ENCODE measurements at regions not wholly inside any gene's neighbourhood (a gene's known extent, or its start where the extent isn't known, plus 50 kb on each side); places are given as distances from the start of the nearest gene placed in this dataset.

DNA sequence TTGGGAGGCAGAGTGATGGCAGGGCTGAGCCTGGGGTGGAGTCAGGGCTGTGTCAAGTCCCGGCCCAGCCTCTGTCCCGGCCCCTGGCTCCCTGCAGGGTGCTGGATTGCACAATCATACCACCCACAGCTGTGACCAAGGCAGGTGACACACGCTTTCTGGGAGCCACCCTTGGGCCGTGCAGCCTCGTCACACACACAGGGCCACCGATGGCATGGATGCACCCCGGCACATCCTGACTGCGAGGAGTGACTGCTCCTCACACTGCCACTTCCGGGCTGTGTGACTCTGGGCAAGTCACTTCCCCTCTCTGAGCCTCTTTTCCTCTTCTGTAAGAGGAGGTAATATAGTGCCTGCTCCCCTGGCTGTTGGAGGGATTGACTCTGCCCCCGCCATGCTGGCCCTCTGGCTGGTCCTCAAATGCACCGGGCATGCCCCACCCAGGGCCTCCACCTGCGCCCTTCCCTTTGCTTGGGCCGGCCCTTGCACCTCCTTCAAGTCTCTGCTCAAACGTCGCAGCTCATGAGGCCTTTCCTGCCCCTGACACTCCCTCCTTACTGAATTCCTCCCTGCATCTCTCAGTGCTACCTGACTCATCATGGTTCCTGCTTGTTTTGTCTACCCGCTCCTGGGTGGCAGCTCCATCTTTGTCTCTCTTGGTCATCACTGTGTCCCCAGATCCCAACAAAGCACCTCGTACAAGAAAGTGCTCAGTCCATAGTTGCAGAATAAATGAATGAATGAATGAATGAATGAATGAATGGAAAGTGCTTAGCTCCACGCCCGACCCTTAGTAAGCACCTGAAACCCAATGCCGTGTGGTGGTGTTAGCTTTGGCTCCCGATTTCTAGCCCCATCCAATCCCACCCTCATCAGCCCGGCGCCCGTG, 93.5 kb downstream of the CEBPB start:
- Histone ChIP-seq H3K27ac (ENCODE audit: low read depth, low read length) (no peak overlapping the region), H3K36me3 (ENCODE audit: control insufficient read depth in 2 of 3, insufficient read depth in 3 of 3, low read length in 3 of 3) (no peaks in the 10 kb centered on the region), H3K4me1 (ENCODE audit: control insufficient read depth in 2 of 2, insufficient read depth in 2 of 2, low read length in 2 of 2) (no peaks in the 10 kb centered on the region), H3K9me3 (ENCODE audit: control insufficient read depth in 2 of 3, low read length in 3 of 3) (no peaks in the 10 kb centered on the region), H3K4me3 (ENCODE audit: low read length) (no peak overlapping the region), H3K27me3 (ENCODE audit: control insufficient read depth in 2 of 2, insufficient read depth in 2 of 2, low read length in 2 of 2) (no peaks in the 10 kb centered on the region)
- peak; percentile 88 for ATAC-seq
- Mint-ChIP-seq H3K9me3 (no peaks in the 10 kb centered on the region), H3K4me1 (peaks cover 0 to 17% (median 0%) of the 10 kb centered on the region in 7 donors), H3K36me3 (no peaks in the 10 kb centered on the region), H3K27me3 (peaks cover 0 to 14% (median 4%) of the 10 kb centered on the region in 5 donors), H3K27ac (no peak overlapping the region), H3K4me3 (no peak overlapping the region)
- POLR2A ChIA-PET, result no interaction called here
- CTCF ChIA-PET, result no interaction called here
- intact Hi-C loops (cut with micrococcal nuclease), result no loop called here
- no peak for DNase-seq

DNA sequence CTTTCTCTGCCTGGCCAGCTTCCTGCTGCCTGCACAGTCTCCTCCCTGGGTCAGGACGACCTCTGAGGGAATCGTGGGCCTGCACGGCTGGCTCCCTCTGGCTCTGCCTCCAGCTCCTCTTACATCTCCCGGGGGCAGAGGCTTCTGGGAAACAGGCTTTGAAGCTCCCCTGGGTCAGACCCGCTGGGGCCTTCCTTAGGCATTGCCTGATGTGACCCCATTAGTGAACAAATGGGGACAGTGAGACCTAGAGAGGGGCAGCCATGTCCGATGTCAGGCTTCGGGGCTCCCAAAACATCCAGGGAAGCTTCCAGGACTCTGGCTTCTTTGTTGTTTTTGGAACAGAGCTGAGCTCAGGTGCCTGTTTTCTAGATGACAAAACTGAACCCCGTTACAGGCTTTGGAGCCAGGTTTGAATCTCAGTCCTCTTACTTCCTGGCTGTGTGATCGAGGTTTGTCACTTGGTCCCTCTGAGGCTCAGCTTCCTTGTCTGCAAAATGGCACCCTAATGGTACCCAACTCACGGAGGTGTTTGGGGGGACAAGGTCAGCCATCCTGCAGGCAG, 94.3 kb downstream of the CEBPB start:
- CTCF ChIA-PET, result interaction anchor here (0.7 kb wide), 1 partner anchor 13 kb away, joined by 3 read pairs; no protein-coding TSS in a partner anchor
- H3K4me1 Mint-ChIP-seq, result peaks cover 0 to 17% (median 0%) of the 10 kb centered on the region in 7 donors
- peaks cover 0 to 10% (median 4%) of the 10 kb centered on the region in 5 donors for H3K27me3 Mint-ChIP-seq
- Histone ChIP-seq H3K36me3 (ENCODE audit: control insufficient read depth in 2 of 3, insufficient read depth in 3 of 3, low read length in 3 of 3) (no peaks in the 10 kb centered on the region), H3K27me3 (ENCODE audit: control insufficient read depth in 2 of 2, insufficient read depth in 2 of 2, low read length in 2 of 2) (no peaks in the 10 kb centered on the region), H3K4me3 (ENCODE audit: low read length) (no peak overlapping the region), H3K27ac (ENCODE audit: low read depth, low read length) (no peak overlapping the region), H3K9me3 (ENCODE audit: control insufficient read depth in 2 of 3, low read length in 3 of 3) (no peaks in the 10 kb centered on the region), H3K4me1 (ENCODE audit: control insufficient read depth in 2 of 2, insufficient read depth in 2 of 2, low read length in 2 of 2) (no peaks in the 10 kb centered on the region)
- peak overlapping the region in 1 of 9 donors; percentile 60 for H3K27ac Mint-ChIP-seq
- H3K36me3 Mint-ChIP-seq, result no peaks in the 10 kb centered on the region
- H3K4me3 Mint-ChIP-seq, result no peak overlapping the region
- POLR2A ChIA-PET, result no interaction called here
- H3K9me3 Mint-ChIP-seq, result no peaks in the 10 kb centered on the region
- DNase-seq (no peak), ATAC-seq (no peak)
- intact Hi-C loops (cut with micrococcal nuclease), result no loop called here

- ChIA-PET CTCF (interaction anchor here (0.7 kb wide), 1 partner anchor 13 kb away, joined by 3 read pairs; no protein-coding TSS in a partner anchor), POLR2A (no interaction called here)
- H3K4me3 ChIP-seq (ENCODE audit: low read length), result no peak overlapping the region
- H3K4me1 Mint-ChIP-seq, result peaks cover 0 to 17% (median 0%) of the 10 kb centered on the region in 7 donors
- peak overlapping the region in 1 of 9 donors; percentile 80 for H3K27ac Mint-ChIP-seq
- H3K36me3 ChIP-seq (ENCODE audit: control insufficient read depth in 2 of 3, insufficient read depth in 3 of 3, low read length in 3 of 3), result no peaks in the 10 kb centered on the region
- DNase-seq (peak in 1 of 9 donors; percentile 48), ATAC-seq (no peak)
- H3K27ac ChIP-seq (ENCODE audit: low read depth, low read length), result no peak overlapping the region
- no peaks in the 10 kb centered on the region for H3K36me3 Mint-ChIP-seq
- no peaks in the 10 kb centered on the region for H3K9me3 Mint-ChIP-seq
- peak overlapping the region in 1 of 10 donors; percentile 39 for H3K4me3 Mint-ChIP-seq
- H3K9me3 ChIP-seq (ENCODE audit: control insufficient read depth in 2 of 3, low read length in 3 of 3), result no peaks in the 10 kb centered on the region
- no peaks in the 10 kb centered on the region for H3K27me3 ChIP-seq (ENCODE audit: control insufficient read depth in 2 of 2, insufficient read depth in 2 of 2, low read length in 2 of 2)
- intact Hi-C loops (cut with micrococcal nuclease), result no loop called here
- H3K4me1 ChIP-seq (ENCODE audit: control insufficient read depth in 2 of 2, insufficient read depth in 2 of 2, low read length in 2 of 2), result no peaks in the 10 kb centered on the region
- peaks cover 0 to 8% (median 4%) of the 10 kb centered on the region in 5 donors for H3K27me3 Mint-ChIP-seq
These were observed 94.9 kb downstream of the CEBPB start for GRCh38 chr20:50285376-50286173.

DNA sequence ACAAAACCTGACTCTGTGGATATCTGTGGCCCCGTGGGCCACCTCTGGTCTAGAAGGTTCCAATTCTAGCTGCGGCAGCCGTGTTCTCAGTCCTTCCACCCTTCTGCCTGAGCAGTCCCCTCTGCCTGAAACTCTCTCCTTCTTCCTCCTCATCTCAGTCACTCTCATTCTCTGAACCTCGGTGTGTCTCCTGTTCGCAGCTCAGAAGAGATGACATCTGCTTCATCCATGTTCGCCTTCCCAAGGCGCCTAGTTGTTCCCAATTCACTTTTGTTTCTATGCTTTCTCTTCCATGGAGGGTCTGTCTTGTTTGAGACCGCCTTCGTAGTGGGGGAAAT, 95.5 kb downstream of the CEBPB start:
- no peak overlapping the region for H3K27ac ChIP-seq (ENCODE audit: low read depth, low read length)
- Mint-ChIP-seq H3K27me3 (peaks cover 0 to 13% (median 4%) of the 10 kb centered on the region in 5 donors), H3K4me1 (peaks cover 0 to 17% (median 0%) of the 10 kb centered on the region in 7 donors), H3K27ac (peak overlapping the region in 1 of 9 donors; percentile 63), H3K4me3 (no peak overlapping the region), H3K9me3 (no peaks in the 10 kb centered on the region), H3K36me3 (no peaks in the 10 kb centered on the region)
- POLR2A ChIA-PET, result no interaction called here
- no peaks in the 10 kb centered on the region for H3K36me3 ChIP-seq (ENCODE audit: control insufficient read depth in 2 of 3, insufficient read depth in 3 of 3, low read length in 3 of 3)
- no peak overlapping the region for H3K4me3 ChIP-seq (ENCODE audit: low read length)
- H3K4me1 ChIP-seq (ENCODE audit: control insufficient read depth in 2 of 2, insufficient read depth in 2 of 2, low read length in 2 of 2), result no peaks in the 10 kb centered on the region
- no peaks in the 10 kb centered on the region for H3K27me3 ChIP-seq (ENCODE audit: control insufficient read depth in 2 of 2, insufficient read depth in 2 of 2, low read length in 2 of 2)
- intact Hi-C loops (cut with micrococcal nuclease), result no loop called here
- DNase-seq, result no peak
- ATAC-seq, result no peak
- H3K9me3 ChIP-seq (ENCODE audit: control insufficient read depth in 2 of 3, low read length in 3 of 3), result no peaks in the 10 kb centered on the region
- CTCF ChIA-PET, result no interaction called here

- H3K4me1 Mint-ChIP-seq, result peaks cover 0 to 17% (median 0%) of the 10 kb centered on the region in 7 donors
- peaks cover 0 to 14% (median 4%) of the 10 kb centered on the region in 5 donors for H3K27me3 Mint-ChIP-seq
- no peaks in the 10 kb centered on the region for H3K9me3 Mint-ChIP-seq
- no peaks in the 10 kb centered on the region for H3K27me3 ChIP-seq (ENCODE audit: control insufficient read depth in 2 of 2, insufficient read depth in 2 of 2, low read length in 2 of 2)
- no peak overlapping the region for H3K27ac ChIP-seq (ENCODE audit: low read depth, low read length)
- no peak overlapping the region for H3K4me3 Mint-ChIP-seq
- H3K4me1 ChIP-seq (ENCODE audit: control insufficient read depth in 2 of 2, insufficient read depth in 2 of 2, low read length in 2 of 2), result no peaks in the 10 kb centered on the region
- no peak overlapping the region for H3K27ac Mint-ChIP-seq
- ChIA-PET POLR2A (no interaction called here), CTCF (no interaction called here)
- DNase-seq, result no peak
- H3K9me3 ChIP-seq (ENCODE audit: control insufficient read depth in 2 of 3, low read length in 3 of 3), result no peaks in the 10 kb centered on the region
- H3K4me3 ChIP-seq (ENCODE audit: low read length), result no peak overlapping the region
- intact Hi-C loops (cut with micrococcal nuclease), result no loop called here
- H3K36me3 ChIP-seq (ENCODE audit: control insufficient read depth in 2 of 3, insufficient read depth in 3 of 3, low read length in 3 of 3), result no peaks in the 10 kb centered on the region
- no peak for ATAC-seq
- H3K36me3 Mint-ChIP-seq, result no peaks in the 10 kb centered on the region
These were observed 96.0 kb downstream of the CEBPB start for GRCh38 chr20:50286609-50287008.

DNA sequence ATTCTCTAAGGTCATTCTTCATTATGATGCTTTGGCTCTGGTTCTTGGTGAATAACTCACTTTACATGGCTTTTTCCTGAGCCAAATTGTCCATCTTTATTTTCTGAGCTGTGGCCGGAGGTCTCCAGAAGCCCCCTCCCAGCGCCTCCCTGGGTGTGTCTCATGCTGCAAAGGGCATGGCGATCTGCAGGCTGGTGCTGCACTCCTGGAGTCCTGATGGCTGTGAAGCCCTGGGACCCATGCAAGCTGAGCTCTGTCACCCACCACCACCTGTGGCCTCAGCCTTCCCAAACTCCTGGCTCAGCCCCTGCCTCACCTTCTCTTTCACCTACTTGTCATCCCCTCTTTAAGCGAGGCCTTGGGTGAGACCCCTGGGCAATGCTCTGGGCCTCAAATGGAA, 96.9 kb downstream of the CEBPB start:
- no peak for DNase-seq
- H3K36me3 ChIP-seq (ENCODE audit: control insufficient read depth in 2 of 3, insufficient read depth in 3 of 3, low read length in 3 of 3), result no peaks in the 10 kb centered on the region
- H3K27ac ChIP-seq (ENCODE audit: low read depth, low read length), result no peak overlapping the region
- H3K4me1 Mint-ChIP-seq, result peaks cover 0 to 22% (median 0%) of the 10 kb centered on the region in 7 donors
- no peaks in the 10 kb centered on the region for H3K9me3 Mint-ChIP-seq
- ChIA-PET POLR2A (no interaction called here), CTCF (no interaction called here)
- H3K4me3 Mint-ChIP-seq, result no peak overlapping the region
- peaks cover 0 to 14% (median 4%) of the 10 kb centered on the region in 5 donors for H3K27me3 Mint-ChIP-seq
- no peaks in the 10 kb centered on the region for H3K27me3 ChIP-seq (ENCODE audit: control insufficient read depth in 2 of 2, insufficient read depth in 2 of 2, low read length in 2 of 2)
- no peak overlapping the region for H3K4me3 ChIP-seq (ENCODE audit: low read length)
- no peak for ATAC-seq
- no peak overlapping the region for H3K27ac Mint-ChIP-seq
- H3K36me3 Mint-ChIP-seq, result no peaks in the 10 kb centered on the region
- H3K9me3 ChIP-seq (ENCODE audit: control insufficient read depth in 2 of 3, low read length in 3 of 3), result no peaks in the 10 kb centered on the region
- intact Hi-C loops (cut with micrococcal nuclease), result no loop called here
- H3K4me1 ChIP-seq (ENCODE audit: control insufficient read depth in 2 of 2, insufficient read depth in 2 of 2, low read length in 2 of 2), result no peaks in the 10 kb centered on the region
